Kidney epithelial cell (primary cell): ENCODE measurements at regions not wholly inside any gene's neighbourhood (a gene's known extent, or its start where the extent isn't known, plus 50 kb on each side); places are given as distances from the start of the nearest gene placed in this dataset.
A peak's percentile ranks its signal among the peaks of the same experiment; 100 is the strongest.

Experiments used
- DNase-seq: peaks from one replicate; pipeline ENCODE4 v3.0.0-alpha.2; 2010; ENCODE audit warnings: low read depth
- H3K27me3 ChIP-seq: 2 replicates; pipeline ENCODE4 v1.6.0; 2011; ENCODE audit warnings: low read length; ENCODE audit not compliant: control insufficient read depth, insufficient read depth
- H3K36me3 ChIP-seq: 2 replicates; pipeline ENCODE4 v1.5.1; 2011; ENCODE audit warnings: low read length; ENCODE audit not compliant: control insufficient read depth, insufficient read depth
- H3K4me3 ChIP-seq: 2 replicates; pipeline ENCODE4 v1.5.1; 2011; ENCODE audit warnings: low read depth, mild to moderate bottlenecking, control low read depth, low read length
- TF ChIP-seq, protein P1 (sequence below): IDR thresholded peaks from 2 replicates; pipeline ENCODE4 v1.5.1; 2011; ENCODE audit warnings: mild to moderate bottlenecking, moderate library complexity, low read length, control low read depth, inconsistent platforms; ENCODE audit not compliant: insufficient read depth, poor library complexity, severe bottlenecking

DNA sequence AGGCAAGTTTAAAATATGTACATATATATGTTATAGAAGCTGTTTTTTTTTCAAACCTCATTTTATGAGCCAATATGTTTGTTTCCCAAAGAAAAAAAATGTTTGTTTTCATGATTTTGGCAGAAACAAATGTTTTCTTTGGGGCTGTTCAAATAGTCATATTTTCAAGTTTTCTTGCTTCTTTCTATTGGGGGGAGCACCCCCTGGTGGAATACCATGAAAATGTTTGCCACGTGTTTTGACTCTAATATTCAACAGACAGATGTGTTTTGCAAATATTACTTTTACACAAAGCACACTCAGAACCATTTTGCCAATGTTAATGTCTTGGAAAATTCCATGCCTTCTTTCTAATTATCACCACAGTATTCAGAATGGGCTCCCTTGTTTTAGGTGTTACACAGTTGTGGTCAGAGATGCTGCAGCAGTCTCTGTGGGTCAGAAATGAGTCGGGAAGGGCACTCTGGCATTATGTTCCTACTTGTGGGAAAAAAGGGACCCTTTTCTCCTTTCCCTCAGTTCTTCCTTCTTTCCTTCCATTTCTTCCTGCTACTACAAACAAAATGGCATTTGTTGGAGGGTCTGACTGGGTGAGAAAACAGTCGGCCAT lies 817.0 kb downstream of the TUSC7 start:
- H3K36me3 ChIP-seq = no peaks in the 10 kb centered on the region
- no peak for DNase-seq
- TF ChIP-seq, protein P1, sequence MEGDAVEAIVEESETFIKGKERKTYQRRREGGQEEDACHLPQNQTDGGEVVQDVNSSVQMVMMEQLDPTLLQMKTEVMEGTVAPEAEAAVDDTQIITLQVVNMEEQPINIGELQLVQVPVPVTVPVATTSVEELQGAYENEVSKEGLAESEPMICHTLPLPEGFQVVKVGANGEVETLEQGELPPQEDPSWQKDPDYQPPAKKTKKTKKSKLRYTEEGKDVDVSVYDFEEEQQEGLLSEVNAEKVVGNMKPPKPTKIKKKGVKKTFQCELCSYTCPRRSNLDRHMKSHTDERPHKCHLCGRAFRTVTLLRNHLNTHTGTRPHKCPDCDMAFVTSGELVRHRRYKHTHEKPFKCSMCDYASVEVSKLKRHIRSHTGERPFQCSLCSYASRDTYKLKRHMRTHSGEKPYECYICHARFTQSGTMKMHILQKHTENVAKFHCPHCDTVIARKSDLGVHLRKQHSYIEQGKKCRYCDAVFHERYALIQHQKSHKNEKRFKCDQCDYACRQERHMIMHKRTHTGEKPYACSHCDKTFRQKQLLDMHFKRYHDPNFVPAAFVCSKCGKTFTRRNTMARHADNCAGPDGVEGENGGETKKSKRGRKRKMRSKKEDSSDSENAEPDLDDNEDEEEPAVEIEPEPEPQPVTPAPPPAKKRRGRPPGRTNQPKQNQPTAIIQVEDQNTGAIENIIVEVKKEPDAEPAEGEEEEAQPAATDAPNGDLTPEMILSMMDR = peak; percentile 49
- no peaks in the 10 kb centered on the region for H3K27me3 ChIP-seq
- no peak overlapping the region for H3K4me3 ChIP-seq

DNA sequence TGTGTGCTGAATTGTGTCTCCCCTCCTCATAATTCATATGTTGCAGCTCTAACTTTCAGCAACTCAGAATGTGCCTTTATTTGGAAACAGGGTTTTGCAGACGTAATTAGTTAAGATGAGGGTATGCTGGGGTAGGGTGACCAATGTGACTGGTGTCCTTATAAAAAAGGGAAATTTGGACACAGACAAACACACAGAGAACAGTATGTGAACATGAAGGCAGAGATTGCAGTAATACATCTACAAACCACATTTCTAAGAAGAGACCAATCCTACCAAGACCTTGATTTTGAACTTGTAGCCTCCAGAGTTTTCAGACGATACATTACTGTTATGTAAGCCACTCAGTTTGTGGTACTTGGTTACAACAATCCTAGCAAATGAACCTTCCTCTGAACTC lies 817.8 kb downstream of the TUSC7 start:
- TF ChIP-seq, protein P1 = no peak
- Histone ChIP-seq H3K27me3 (no peaks in the 10 kb centered on the region), H3K4me3 (no peak overlapping the region), H3K36me3 (no peaks in the 10 kb centered on the region)
- DNase-seq = no peak

DNA sequence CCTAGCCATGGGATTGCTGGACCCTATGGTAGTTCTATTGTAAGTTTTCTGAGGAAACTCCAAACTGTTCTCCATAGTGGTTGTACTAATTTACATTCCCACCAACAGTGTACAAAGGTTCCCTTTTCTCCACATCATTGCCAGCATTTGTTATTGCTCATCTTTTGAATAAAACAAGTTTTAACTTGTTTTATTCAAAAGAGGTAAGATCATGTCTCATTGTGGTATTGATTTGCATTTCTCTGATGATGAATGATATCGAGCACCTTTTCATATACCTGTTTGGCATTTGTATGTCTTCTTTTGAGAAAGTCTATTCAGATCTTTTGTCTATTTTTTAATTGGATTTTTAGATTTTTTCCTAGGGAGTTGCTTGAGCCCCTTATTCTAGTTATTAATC lies 819.1 kb downstream of the TUSC7 start:
- TF ChIP-seq, protein P1 = no peak
- no peak for DNase-seq
- no peaks in the 10 kb centered on the region for H3K27me3 ChIP-seq
- no peaks in the 10 kb centered on the region for H3K36me3 ChIP-seq
- no peak overlapping the region for H3K4me3 ChIP-seq

DNA sequence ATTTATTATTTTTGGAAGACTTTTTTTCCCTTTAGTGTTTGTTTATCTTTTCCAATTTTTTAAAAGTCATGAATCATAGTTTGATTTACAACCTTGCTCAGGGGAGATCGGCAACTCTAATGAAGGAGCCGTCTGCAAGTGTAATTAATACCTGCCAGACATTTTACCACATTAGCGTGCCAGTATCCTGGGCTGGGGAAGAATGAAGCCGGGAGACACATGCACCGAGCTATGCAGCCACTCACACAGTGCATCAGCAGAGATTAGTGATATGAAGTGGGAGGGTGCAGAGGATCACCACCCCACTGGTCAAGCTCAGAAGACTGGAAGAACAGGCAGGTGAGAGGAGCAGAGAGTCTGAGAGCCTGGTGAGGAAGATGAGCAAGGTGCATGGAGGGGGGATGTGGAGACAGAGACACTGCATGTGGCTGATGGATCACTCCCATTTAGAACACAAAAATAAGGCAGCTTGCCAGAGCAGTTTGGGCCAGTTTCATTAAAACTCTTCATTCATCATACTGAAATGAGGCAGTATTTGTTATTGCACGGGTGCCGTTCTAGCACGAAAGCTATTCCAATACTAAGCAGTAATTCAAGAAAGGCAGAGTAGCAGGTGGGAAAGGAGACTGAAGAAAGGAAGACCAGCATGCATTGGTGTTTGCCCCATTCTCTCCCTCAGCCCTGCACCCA lies 821.6 kb downstream of the TUSC7 start:
- no peak overlapping the region for H3K4me3 ChIP-seq
- no peak for DNase-seq
- no peaks in the 10 kb centered on the region for H3K27me3 ChIP-seq
- H3K36me3 ChIP-seq = no peaks in the 10 kb centered on the region
- TF ChIP-seq, protein P1 = no peak

DNA sequence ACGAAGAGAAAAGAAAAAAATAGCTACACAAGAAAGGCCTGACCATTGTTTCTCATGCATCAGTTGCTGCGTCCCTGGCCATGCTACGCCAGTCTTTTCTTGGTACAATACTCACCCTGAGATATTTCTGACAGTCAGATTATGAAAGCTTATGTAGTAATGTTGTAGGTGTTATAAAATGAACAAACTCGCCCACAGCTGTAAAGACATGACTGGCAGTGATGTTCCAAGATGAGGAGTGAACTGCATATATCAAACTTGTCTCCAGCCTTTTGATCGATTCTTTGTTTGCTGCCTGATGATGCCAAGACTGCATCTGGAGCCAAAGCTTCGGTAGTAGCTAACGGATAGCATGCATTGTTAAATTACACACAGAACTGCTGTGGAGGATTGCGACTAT lies 822.7 kb downstream of the TUSC7 start:
- Histone ChIP-seq H3K36me3 (no peaks in the 10 kb centered on the region), H3K4me3 (no peak overlapping the region), H3K27me3 (no peaks in the 10 kb centered on the region)
- no peak for DNase-seq
- TF ChIP-seq, protein P1 = no peak

DNA sequence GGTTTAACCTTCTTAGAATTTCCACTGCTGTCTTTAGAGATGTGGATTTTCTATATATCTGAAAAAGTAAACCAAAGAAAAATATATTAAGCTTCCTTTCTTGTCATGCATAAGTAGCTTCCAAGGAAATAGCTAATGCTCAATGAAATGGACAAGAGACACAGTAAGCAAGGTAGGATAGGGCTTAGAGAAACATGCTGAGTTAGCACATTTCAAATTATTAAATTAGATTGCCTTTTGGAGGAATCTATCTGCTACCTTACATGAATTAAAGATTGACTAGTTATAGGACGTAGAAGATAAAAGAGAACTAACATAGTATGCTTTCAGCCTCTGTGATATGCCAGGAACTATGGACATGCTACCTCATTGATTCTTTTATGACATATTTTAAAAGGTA lies 824.6 kb downstream of the TUSC7 start:
- no peaks in the 10 kb centered on the region for H3K27me3 ChIP-seq
- TF ChIP-seq, protein P1 = no peak

More for the DNA sequence above, 824.6 kb downstream of the TUSC7 start:
- DNase-seq = no peak
- Histone ChIP-seq H3K36me3 (no peaks in the 10 kb centered on the region), H3K4me3 (no peak overlapping the region)
